SK-N-MC (cell line): ENCODE measurements at regions not wholly inside any gene's neighbourhood (a gene's known extent, or its start where the extent isn't known, plus 50 kb on each side); places are given as distances from the start of the nearest gene placed in this dataset.

Source experiments
- EZH2 ChIP-seq: fragments of 200-600 bp; sonication (generic); IDR thresholded peaks from one replicate; pipeline ENCODE4 v1.6.1; 2017; ENCODE audit warnings: antibody characterized with exemption
- POLR2AphosphoS5 ChIP-seq: IDR thresholded peaks from 2 replicates; pipeline ENCODE4 v1.6.1; 2012; ENCODE audit warnings: mild to moderate bottlenecking, low read depth, low read length, borderline replicate concordance

DNA sequence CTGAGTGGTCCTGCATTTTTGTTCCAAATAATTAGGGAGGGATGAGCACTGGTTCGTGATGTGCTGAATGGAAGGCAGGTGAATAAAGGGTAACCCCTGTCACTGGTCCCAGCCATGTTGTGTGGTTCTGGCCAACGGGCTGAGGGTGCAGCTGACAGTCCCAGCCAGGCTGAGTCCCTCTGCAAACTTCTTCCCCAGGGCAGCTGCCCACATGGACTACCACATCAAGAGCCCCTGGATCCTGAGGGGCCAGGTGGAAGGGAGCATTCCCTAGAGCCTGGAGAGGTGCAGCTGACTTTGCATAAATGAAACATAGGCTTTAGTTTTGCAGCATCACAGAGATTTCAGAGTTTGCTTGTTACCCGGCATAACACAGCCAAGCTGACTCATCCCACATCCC lies 219.8 kb upstream of the MYT1L start:
- TF ChIP-seq POLR2AphosphoS5 = no peak
- no peak for TF ChIP-seq EZH2
